Fibroblast of lung (primary cell): ENCODE measurements at regions not wholly inside any gene's neighbourhood (a gene's known extent, or its start where the extent isn't known, plus 50 kb on each side); places are given as distances from the start of the nearest gene placed in this dataset.

Experiments
- EZH2 ChIP-seq: IDR thresholded peaks from 2 replicates; pipeline ENCODE4 v1.5.1; 2012; ENCODE audit warnings: low read length, control low read depth, mild to moderate bottlenecking; ENCODE audit errors: missing control alignments
- TF ChIP-seq, protein P1 (sequence below), 2 donors: IDR thresholded peaks in 1 of 2; conservative IDR thresholded peaks in 1 of 2; 1 replicate in 1 of 2; 2 replicates in 1 of 2; pipeline ENCODE4 v1.5.1; 2011 to 2012; ENCODE audit warnings: low read length in 2 of 2, control low read depth in 1 of 2, inconsistent platforms in 1 of 2, low read depth in 1 of 2, mild to moderate bottlenecking in 1 of 2

DNA sequence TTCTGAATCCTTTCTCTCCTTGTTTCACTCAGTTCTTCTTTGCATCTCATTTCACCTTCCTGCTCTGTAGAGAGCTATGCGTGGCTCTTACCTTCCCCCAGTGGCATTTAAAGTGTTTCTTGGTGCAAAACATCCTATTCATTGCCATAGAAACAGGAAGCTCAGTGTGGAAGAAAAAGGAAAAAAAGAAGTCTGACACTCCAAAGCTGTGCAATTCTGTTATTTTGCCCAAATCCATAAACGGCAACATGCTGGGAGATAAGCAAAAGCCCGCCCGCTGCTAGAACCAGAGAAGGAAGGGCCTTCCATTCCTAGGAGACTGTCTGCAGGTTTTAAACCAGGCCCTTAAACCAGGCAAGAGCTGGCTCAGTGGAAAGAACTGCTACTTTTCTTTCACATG is 247.1 kb downstream of the HIVEP2 start:
- TF ChIP-seq, protein P1, sequence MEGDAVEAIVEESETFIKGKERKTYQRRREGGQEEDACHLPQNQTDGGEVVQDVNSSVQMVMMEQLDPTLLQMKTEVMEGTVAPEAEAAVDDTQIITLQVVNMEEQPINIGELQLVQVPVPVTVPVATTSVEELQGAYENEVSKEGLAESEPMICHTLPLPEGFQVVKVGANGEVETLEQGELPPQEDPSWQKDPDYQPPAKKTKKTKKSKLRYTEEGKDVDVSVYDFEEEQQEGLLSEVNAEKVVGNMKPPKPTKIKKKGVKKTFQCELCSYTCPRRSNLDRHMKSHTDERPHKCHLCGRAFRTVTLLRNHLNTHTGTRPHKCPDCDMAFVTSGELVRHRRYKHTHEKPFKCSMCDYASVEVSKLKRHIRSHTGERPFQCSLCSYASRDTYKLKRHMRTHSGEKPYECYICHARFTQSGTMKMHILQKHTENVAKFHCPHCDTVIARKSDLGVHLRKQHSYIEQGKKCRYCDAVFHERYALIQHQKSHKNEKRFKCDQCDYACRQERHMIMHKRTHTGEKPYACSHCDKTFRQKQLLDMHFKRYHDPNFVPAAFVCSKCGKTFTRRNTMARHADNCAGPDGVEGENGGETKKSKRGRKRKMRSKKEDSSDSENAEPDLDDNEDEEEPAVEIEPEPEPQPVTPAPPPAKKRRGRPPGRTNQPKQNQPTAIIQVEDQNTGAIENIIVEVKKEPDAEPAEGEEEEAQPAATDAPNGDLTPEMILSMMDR (conservative IDR thresholded peaks at IDR 0.05 in 1 of 2, IDR thresholded peaks at IDR 0.05 in 1 of 2; ENCODE audit: low read depth in 1 of 2, low read length in 2 of 2) = no peak
- TF ChIP-seq EZH2 = no peak
